Activated T-helper 17 cell treated with anti-CD3 and anti-CD28 coated beads, Interleukin-2, amount 50 U/mL, for 72 hours (primary cell): ENCODE measurements at regions not wholly inside any gene's neighbourhood (a gene's known extent, or its start where the extent isn't known, plus 50 kb on each side); places are given as distances from the start of the nearest gene placed in this dataset.

ENCODE experiments used
- ATAC-seq: fragments of 150-1000 bp; cut with Tn5 transposase; replicated peaks from 2 replicates; pipeline ENCODE4 v1.10.0; 2021; ENCODE audit warnings: mild to moderate bottlenecking, moderate library complexity
- H3K27ac Mint-ChIP-seq: one replicate; pipeline ENCODE4 v1.8.0; 2022; ENCODE audit warnings: mixed read lengths
- H3K27me3 Mint-ChIP-seq: one replicate; pipeline ENCODE4 v1.8.0; 2022; ENCODE audit warnings: mixed read lengths
- H3K36me3 Mint-ChIP-seq: one replicate; pipeline ENCODE4 v1.8.0; 2022; ENCODE audit warnings: low read depth, mild to moderate bottlenecking, mixed read lengths
- H3K4me1 Mint-ChIP-seq: one replicate; pipeline ENCODE4 v1.8.0; 2022; ENCODE audit warnings: mixed read lengths
- H3K4me3 Mint-ChIP-seq: one replicate; pipeline ENCODE4 v1.8.0; 2022; ENCODE audit warnings: mild to moderate bottlenecking, mixed read lengths
- H3K9me3 Mint-ChIP-seq: one replicate; pipeline ENCODE4 v1.8.0; 2022; ENCODE audit warnings: mixed read lengths

GRCh38 chr1:88421997-88422396 is 262.1 kb upstream of the PKN2 start:
- Mint-ChIP-seq H3K27ac (no peak overlapping the region), H3K4me1 (no peaks in the 10 kb centered on the region), H3K9me3 (peaks cover 8% of the 10 kb centered on the region), H3K36me3 (no peaks in the 10 kb centered on the region), H3K4me3 (no peak overlapping the region), H3K27me3 (no peaks in the 10 kb centered on the region)
- ATAC-seq, result no peak

- Mint-ChIP-seq H3K36me3 (no peaks in the 10 kb centered on the region), H3K4me3 (no peak overlapping the region), H3K9me3 (peaks cover 16% of the 10 kb centered on the region), H3K4me1 (no peaks in the 10 kb centered on the region), H3K27me3 (no peaks in the 10 kb centered on the region), H3K27ac (no peak overlapping the region)
- ATAC-seq, result no peak
These were observed 250.5 kb upstream of the PKN2 start for GRCh38 chr1:88433556-88433955.

GRCh38 chr1:88434836-88435235 is 249.2 kb upstream of the PKN2 start:
- Mint-ChIP-seq H3K4me3 (no peak overlapping the region), H3K4me1 (no peaks in the 10 kb centered on the region), H3K27ac (no peak overlapping the region), H3K9me3 (peaks cover 16% of the 10 kb centered on the region), H3K27me3 (no peaks in the 10 kb centered on the region), H3K36me3 (no peaks in the 10 kb centered on the region)
- ATAC-seq, result no peak

GRCh38 chr1:88441022-88441421 is 243.1 kb upstream of the PKN2 start:
- H3K4me1 Mint-ChIP-seq, result no peaks in the 10 kb centered on the region
- H3K4me3 Mint-ChIP-seq, result no peak overlapping the region
- ATAC-seq, result no peak

GRCh38 chr1:88451856-88452255 is 232.2 kb upstream of the PKN2 start:
- Mint-ChIP-seq H3K4me1 (no peaks in the 10 kb centered on the region), H3K27ac (no peak overlapping the region), H3K9me3 (no peaks in the 10 kb centered on the region), H3K36me3 (no peaks in the 10 kb centered on the region), H3K4me3 (no peak overlapping the region), H3K27me3 (peaks cover 4% of the 10 kb centered on the region)
- ATAC-seq, result no peak

More at GRCh38 chr1:88441022-88441421, 243.1 kb upstream of the PKN2 start:
- Mint-ChIP-seq H3K9me3 (no peaks in the 10 kb centered on the region), H3K27ac (no peak overlapping the region), H3K27me3 (peaks cover 3% of the 10 kb centered on the region), H3K36me3 (no peaks in the 10 kb centered on the region)

GRCh38 chr1:88453295-88453694 is 230.8 kb upstream of the PKN2 start:
- H3K27ac Mint-ChIP-seq, result no peak overlapping the region
- H3K27me3 Mint-ChIP-seq, result peaks cover 4% of the 10 kb centered on the region
- H3K9me3 Mint-ChIP-seq, result no peaks in the 10 kb centered on the region
- H3K4me1 Mint-ChIP-seq, result no peaks in the 10 kb centered on the region
- no peak overlapping the region for H3K4me3 Mint-ChIP-seq
- no peaks in the 10 kb centered on the region for H3K36me3 Mint-ChIP-seq
- ATAC-seq, result no peak

- H3K4me1 Mint-ChIP-seq, result no peaks in the 10 kb centered on the region
- no peaks in the 10 kb centered on the region for H3K9me3 Mint-ChIP-seq
- ATAC-seq, result no peak
- H3K27ac Mint-ChIP-seq, result no peak overlapping the region
- H3K4me3 Mint-ChIP-seq, result no peak overlapping the region
- peaks cover 9% of the 10 kb centered on the region for H3K27me3 Mint-ChIP-seq
- no peaks in the 10 kb centered on the region for H3K36me3 Mint-ChIP-seq
These were observed 229.3 kb upstream of the PKN2 start for GRCh38 chr1:88454781-88455180.

DNA sequence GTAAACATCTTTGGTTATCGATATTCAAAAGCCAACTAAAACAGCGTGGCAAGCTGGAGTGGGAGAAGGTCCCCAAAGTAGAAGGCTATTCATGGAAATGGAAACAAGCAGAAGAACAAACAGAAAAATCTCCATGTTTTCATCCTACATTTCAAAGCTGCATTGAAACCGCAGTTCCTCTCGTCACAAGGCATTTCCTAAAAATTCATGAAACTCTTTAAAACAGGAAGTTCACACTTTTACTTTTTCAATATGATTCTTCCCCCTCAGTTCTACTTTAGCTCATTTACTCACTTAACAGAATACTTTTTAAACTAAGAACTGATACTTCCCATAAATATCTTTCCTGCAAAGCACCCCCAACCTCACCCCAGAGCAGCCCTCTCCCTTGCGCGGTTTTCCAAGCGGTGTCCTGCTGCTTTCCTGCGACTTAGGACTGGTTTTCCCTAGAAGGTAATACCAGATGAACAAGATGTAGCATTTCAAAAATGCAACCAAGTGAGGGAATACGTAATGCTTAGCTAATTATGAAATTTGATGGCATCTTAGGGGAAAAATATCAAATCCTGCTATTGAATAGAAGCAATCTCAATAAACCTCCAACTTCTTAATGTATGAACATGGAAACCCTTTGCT is 228.3 kb upstream of the PKN2 start:
- Mint-ChIP-seq H3K4me1 (no peaks in the 10 kb centered on the region), H3K27me3 (peaks cover 16% of the 10 kb centered on the region), H3K9me3 (no peaks in the 10 kb centered on the region), H3K36me3 (no peaks in the 10 kb centered on the region), H3K4me3 (no peak overlapping the region), H3K27ac (no peak overlapping the region)
- ATAC-seq, result no peak

GRCh38 chr1:88457197-88457596 is 226.9 kb upstream of the PKN2 start:
- no peaks in the 10 kb centered on the region for H3K9me3 Mint-ChIP-seq
- no peaks in the 10 kb centered on the region for H3K4me1 Mint-ChIP-seq
- H3K27ac Mint-ChIP-seq, result no peak overlapping the region
- H3K4me3 Mint-ChIP-seq, result no peak overlapping the region
- peaks cover 21% of the 10 kb centered on the region for H3K27me3 Mint-ChIP-seq
- no peak for ATAC-seq
- H3K36me3 Mint-ChIP-seq, result no peaks in the 10 kb centered on the region

DNA sequence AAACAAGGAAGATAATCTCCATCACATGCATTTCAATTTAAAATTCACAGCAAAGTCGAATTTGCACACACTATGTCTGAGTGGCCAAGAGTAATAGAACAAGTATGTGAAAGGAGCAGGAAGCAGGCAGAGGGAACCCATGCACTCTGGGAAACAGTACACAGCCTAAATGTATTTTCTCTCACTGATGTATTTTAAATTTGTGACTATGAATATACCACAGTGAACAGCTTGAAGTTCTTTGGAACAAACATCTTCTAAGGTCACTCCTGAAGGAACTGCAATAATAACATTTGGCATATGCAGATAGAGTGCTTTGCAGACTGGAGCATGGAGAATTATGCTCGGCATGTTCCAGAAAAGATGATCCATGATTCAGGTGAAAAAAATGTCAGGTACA is 223.1 kb upstream of the PKN2 start:
- Mint-ChIP-seq H3K36me3 (no peaks in the 10 kb centered on the region), H3K4me1 (no peaks in the 10 kb centered on the region), H3K27me3 (peaks cover 30% of the 10 kb centered on the region), H3K9me3 (no peaks in the 10 kb centered on the region), H3K27ac (no peak overlapping the region), H3K4me3 (no peak overlapping the region)
- ATAC-seq, result no peak

GRCh38 chr1:88462096-88462487 is 222.0 kb upstream of the PKN2 start:
- Mint-ChIP-seq H3K27ac (no peak overlapping the region), H3K4me3 (no peak overlapping the region), H3K9me3 (no peaks in the 10 kb centered on the region), H3K36me3 (no peaks in the 10 kb centered on the region), H3K4me1 (no peaks in the 10 kb centered on the region), H3K27me3 (peaks cover 30% of the 10 kb centered on the region)
- no peak for ATAC-seq

- no peaks in the 10 kb centered on the region for H3K4me1 Mint-ChIP-seq
- H3K9me3 Mint-ChIP-seq, result no peaks in the 10 kb centered on the region
- no peak overlapping the region for H3K4me3 Mint-ChIP-seq
- H3K27me3 Mint-ChIP-seq, result peaks cover 30% of the 10 kb centered on the region
- no peaks in the 10 kb centered on the region for H3K36me3 Mint-ChIP-seq
- H3K27ac Mint-ChIP-seq, result no peak overlapping the region
- ATAC-seq, result no peak
These were observed 221.4 kb upstream of the PKN2 start for GRCh38 chr1:88462488-88463261.

DNA sequence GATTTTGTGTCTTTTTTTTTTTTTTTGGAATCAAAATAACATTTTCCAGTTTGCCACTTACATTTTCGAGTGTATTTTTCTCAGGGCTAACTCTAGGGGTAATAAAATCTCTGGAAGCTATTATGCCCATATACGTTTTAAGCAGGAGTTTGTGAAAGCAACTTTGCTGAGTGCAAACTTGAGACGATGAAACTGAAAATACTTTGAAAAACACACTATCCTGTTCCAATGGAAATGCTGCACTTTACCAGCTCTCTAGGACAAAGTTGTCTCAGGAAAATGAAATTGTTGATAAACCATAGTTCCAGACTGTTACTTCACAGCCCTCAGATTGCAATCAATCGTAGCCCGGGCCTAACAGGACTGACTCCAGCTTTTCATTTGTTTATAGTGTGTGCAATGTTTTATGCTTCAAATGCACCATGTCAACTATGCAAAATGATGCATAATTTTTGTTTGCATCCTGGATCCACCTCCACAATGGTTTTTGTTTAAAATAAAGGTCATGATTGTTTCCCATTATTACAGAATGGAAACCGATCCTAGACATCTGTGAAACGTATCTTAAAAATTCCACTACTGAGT is 220.6 kb upstream of the PKN2 start:
- no peak overlapping the region for H3K4me3 Mint-ChIP-seq
- no peak for ATAC-seq

GRCh38 chr1:88466011-88466410 is 218.1 kb upstream of the PKN2 start:
- no peak for ATAC-seq
- H3K27ac Mint-ChIP-seq, result no peak overlapping the region
- peaks cover 14% of the 10 kb centered on the region for H3K27me3 Mint-ChIP-seq
- no peak overlapping the region for H3K4me3 Mint-ChIP-seq
- H3K9me3 Mint-ChIP-seq, result no peaks in the 10 kb centered on the region
- H3K4me1 Mint-ChIP-seq, result no peaks in the 10 kb centered on the region
- H3K36me3 Mint-ChIP-seq, result no peaks in the 10 kb centered on the region

More for the DNA sequence above, 220.6 kb upstream of the PKN2 start:
- H3K9me3 Mint-ChIP-seq, result no peaks in the 10 kb centered on the region
- no peaks in the 10 kb centered on the region for H3K4me1 Mint-ChIP-seq
- no peak overlapping the region for H3K27ac Mint-ChIP-seq
- H3K27me3 Mint-ChIP-seq, result peaks cover 30% of the 10 kb centered on the region
- no peaks in the 10 kb centered on the region for H3K36me3 Mint-ChIP-seq

GRCh38 chr1:88466899-88467580 is 217.0 kb upstream of the PKN2 start:
- no peaks in the 10 kb centered on the region for H3K4me1 Mint-ChIP-seq
- no peak overlapping the region for H3K27ac Mint-ChIP-seq
- no peak overlapping the region for H3K4me3 Mint-ChIP-seq
- ATAC-seq, result no peak
- H3K36me3 Mint-ChIP-seq, result no peaks in the 10 kb centered on the region
- peaks cover 12% of the 10 kb centered on the region for H3K27me3 Mint-ChIP-seq
- no peaks in the 10 kb centered on the region for H3K9me3 Mint-ChIP-seq
